DND-41 (cell line): ENCODE measurements at regions not wholly inside any gene's neighbourhood (a gene's known extent, or its start where the extent isn't known, plus 50 kb on each side); places are given as distances from the start of the nearest gene placed in this dataset.

Experiments
- EZH2 ChIP-seq: IDR thresholded peaks from 3 replicates; pipeline ENCODE4 v1.6.1; 2012; ENCODE audit warnings: borderline replicate concordance, low read depth, mild to moderate bottlenecking, moderate library complexity, low read length, inconsistent platforms; ENCODE audit not compliant: severe bottlenecking
- TF ChIP-seq, protein P1 (sequence below): IDR thresholded peaks from 2 replicates; pipeline ENCODE4 v1.5.1; 2012; ENCODE audit warnings: borderline replicate concordance, low read length, moderate library complexity, mild to moderate bottlenecking; ENCODE audit not compliant: poor library complexity, severe bottlenecking; ENCODE audit errors: extremely low read depth

DNA sequence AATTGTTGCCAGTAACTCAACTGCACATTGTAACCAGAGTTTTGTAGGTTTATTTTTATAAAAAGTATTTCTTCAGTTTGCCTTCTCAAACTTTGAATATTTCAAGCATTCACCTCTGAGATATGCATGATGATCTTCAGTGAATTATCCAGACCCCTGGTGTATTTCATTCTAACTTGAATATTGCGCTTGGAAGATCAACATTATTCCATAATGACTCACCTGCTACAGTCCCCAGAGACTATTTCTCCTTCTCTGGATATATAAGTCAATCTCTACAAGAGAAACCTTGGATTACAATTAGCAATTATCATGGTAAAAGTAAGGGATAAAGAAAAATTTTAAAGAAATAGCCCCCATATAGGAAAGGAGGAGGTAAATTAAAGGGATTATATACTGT lies 1041.0 kb downstream of the TLE1 start:
- TF ChIP-seq, protein P1, sequence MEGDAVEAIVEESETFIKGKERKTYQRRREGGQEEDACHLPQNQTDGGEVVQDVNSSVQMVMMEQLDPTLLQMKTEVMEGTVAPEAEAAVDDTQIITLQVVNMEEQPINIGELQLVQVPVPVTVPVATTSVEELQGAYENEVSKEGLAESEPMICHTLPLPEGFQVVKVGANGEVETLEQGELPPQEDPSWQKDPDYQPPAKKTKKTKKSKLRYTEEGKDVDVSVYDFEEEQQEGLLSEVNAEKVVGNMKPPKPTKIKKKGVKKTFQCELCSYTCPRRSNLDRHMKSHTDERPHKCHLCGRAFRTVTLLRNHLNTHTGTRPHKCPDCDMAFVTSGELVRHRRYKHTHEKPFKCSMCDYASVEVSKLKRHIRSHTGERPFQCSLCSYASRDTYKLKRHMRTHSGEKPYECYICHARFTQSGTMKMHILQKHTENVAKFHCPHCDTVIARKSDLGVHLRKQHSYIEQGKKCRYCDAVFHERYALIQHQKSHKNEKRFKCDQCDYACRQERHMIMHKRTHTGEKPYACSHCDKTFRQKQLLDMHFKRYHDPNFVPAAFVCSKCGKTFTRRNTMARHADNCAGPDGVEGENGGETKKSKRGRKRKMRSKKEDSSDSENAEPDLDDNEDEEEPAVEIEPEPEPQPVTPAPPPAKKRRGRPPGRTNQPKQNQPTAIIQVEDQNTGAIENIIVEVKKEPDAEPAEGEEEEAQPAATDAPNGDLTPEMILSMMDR, result no peak
- TF ChIP-seq EZH2, result no peak
